NCI-H526 treated with DMSO at 0.1 percent for 48 hours (cell line): ENCODE measurements at regions not wholly inside any gene's neighbourhood (a gene's known extent, or its start where the extent isn't known, plus 50 kb on each side); places are given as distances from the start of the nearest gene placed in this dataset.

Experiments
- DNase-seq: peaks from one replicate; lab custom pipeline; 2025; lab: John Stamatoyannopoulos, UW

DNA sequence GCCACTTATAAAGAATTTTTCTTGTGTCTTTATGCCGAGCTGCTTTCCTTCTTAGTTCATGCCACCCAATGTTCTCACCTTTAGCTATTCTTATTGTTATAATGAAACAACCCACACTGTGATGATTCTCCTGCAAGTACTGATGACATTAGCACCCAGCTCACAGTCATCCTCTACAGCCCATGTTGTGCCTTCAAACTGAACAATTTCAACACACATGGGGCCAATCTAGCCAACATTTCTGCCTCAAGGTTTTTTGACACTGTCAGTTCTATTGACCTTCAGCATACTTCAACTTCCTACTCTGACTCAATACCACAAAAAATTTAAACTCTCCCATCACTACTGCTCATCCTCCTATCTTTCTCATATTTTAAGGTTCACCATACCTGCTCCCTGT lies 752.4 kb downstream of the FGF9 start:
- DNase-seq: no peak

- no peak for DNase-seq
Observed at GRCh38 chr13:22425087-22425486, 754.2 kb downstream of the FGF9 start.

DNA sequence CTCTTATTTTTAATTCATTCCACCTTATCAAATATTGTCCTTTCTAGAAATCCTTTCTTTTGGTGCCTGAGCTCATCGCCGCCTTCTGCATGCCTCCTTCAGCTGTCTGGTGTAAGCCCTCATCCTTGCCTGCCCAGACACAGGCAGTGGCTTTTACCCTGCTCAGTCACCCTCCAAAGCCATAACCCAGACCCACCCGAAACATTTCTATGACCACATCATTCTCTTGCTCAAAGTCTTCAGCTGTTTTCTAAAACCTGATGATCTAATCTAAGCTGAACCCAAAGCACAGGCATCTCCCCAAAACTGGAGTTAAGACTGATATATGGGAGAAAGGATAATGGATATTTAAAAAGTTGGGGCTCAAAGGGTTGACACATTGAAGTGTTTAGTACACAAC lies 753.7 kb upstream of the SGCG start:
- no peak for DNase-seq

DNA sequence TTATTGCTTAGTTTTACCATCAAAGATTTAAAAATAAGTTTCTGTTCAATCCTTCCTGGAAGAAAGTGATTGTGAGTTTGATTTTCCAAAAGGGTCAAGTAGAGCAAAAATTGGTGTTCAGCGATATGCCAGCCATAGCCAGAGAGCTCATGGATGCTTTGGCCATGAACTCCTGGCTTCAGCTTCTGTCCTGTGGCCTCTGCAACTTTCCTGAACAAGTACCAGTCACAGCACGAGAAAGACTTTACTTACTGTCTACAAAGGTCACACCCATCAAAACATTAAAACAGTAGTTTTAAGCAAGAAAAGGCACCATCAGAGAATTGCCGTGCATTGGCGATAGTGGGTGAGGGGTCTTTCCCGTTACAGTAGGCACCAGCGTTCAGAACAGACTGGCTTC lies 753.0 kb upstream of the SGCG start:
- DNase-seq: no peak

GRCh38 chr13:22428188-22428828 lies 752.5 kb upstream of the SGCG start:
- DNase-seq: no peak

GRCh38 chr13:22432690-22433089 lies 748.1 kb upstream of the SGCG start:
- no peak for DNase-seq

GRCh38 chr13:22447132-22447886 lies 733.5 kb upstream of the SGCG start:
- DNase-seq: no peak

DNA sequence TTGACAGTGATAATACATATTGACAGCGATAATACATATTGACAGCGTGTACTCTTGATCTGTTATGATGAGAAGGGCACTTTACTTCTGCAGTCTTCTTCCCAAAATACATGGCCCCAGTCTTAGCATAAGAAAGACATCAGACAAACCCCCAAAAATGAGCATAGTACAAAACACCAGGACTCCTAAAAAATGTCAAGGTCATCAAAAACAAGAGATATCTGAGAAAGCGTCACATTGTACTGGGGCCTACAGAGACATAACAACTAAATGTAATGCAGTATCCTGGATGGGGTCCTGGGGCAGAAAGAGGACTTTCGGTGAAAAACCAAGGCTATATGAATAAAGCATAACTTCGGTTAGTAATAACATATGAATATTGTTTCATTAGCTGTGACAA lies 731.5 kb upstream of the SGCG start:
- no peak for DNase-seq

DNA sequence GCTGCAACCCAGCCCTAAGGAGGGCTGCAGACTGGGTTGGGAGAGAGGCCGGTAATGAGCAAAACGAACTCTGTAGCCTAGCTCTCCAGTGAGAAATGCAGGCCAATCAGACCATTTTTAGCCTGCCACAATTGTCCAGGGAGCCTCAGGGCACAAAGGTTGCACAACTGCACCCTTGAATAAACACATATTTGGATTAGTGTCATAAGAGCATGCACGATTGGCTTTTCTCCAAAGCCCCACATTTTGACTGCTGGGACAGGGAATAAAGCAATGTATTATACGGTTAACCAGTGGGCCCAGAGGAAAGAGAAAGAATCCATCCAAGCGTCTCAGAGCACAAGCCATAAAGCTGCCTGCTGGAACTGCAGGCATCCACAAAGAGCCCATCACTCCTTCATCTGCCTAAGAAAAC lies 729.4 kb upstream of the SGCG start:
- DNase-seq: no peak

- DNase-seq: no peak
Observed at GRCh38 chr13:22454586-22454985, 726.2 kb upstream of the SGCG start.

DNA sequence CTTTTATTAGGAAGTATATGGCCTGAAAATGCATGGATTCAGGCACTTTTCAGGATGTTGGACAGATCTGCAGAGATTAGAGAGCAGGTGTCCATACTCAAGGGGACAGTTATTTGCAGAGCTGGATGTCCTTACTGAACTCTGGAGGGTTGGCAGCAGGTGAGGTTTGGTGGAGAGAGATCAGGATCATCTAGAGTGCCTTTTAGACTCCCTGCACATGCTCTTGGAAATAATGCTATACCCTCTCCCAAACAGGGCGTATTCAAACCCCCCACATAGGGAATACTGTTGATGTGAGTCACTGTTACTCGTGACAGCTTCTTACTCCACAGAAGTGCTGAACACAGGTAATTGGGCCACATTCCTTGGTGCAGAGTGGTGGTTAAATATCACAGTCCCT lies 725.7 kb upstream of the SGCG start:
- DNase-seq: no peak

DNA sequence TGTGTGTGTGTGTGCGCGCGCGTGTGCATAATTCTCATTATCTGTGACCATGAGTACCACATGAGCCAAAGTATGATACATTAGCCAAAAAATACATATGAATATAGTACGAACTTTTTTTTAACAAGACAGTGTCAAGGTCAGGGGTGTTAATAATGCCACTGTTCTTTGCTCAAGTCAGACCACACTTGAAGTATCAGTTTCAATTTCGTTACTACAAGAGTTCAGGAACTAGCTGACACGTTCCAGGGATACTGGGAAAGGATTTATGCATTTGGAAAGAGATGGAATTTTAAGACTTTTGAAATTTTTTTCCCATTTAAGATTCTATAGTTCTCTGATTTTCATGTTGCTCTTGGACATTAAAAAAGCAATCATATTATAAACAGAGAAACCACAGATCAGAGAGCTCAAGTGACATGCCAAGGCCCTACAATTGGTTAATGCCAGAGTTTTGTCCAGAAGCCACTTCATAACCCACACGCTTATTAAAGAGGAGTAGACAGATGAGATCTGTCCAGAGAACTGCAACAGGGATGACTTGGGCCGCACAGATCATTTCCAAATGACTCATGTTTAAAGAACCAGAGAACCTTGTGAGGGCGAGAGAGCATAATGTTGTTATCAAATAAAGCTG lies 718.8 kb upstream of the SGCG start:
- no peak for DNase-seq

- DNase-seq: no peak
Observed at GRCh38 chr13:22463089-22463488, 717.7 kb upstream of the SGCG start.

- DNase-seq: no peak
Observed at GRCh38 chr13:22468045-22468444, 712.7 kb upstream of the SGCG start.

- DNase-seq: no peak
Observed at GRCh38 chr13:22468824-22469223, 712.0 kb upstream of the SGCG start.

DNA sequence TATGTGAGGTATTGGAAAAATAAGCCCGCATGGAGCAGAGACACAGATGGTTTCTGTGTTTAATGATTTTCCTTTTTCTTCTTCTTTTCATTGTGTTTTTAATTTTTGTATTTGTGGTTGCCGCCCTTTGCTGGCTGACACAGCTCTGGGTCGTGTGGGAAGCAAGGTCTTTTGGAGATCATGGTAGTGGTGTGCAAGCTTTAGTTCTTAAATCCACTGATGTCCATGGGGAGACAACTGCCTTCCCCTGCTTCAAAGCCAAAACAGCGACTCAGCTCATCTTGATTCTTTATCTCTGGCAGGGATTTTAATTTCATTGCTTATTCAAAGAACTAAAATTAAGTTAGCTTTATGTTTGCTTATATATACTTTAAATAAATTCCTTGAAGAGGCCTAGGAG lies 711.3 kb upstream of the SGCG start:
- no peak for DNase-seq

DNA sequence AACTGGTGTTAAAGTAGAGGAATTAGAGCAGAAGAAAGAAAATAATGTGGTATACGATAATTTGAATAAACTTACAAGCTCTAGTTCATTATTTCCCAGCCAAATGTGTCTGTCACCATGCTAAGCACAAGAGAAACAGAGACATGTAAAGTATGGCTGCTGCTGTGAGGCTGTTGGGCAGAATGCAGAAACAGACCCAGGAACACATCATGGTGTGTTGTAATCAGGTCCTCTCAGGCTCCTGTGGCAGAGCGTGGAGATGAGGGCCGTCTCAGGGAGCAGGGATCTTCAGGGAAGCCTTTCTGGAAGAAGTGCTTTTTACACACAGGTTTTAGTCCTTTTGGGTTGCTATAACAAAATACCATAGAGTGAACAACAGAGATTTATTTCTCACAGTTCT lies 710.7 kb upstream of the SGCG start:
- no peak for DNase-seq

DNA sequence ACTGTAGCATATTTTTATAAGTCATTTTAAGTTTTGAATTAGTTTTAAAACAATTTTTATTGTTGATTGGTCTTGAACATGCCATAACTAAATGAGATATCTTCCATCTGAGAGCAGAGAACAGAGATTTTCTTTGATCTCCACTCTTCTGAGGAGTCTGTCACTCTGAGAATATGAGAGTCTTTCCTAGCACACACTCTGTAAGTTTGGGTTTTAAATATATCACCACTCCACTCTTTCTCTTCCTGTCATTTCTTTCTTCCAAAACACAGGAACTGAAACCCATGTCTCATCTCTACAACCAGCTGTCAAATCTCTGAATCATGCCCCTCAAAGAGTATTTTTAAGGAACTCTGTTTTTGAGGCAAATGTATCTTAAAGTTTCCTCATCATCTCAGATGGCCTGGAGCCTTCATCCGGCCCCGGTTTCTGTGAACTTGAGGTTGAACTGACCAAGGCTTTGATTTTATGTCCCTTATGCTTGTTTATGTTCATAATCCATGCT lies 698.2 kb upstream of the SGCG start:
- no peak for DNase-seq

DNA sequence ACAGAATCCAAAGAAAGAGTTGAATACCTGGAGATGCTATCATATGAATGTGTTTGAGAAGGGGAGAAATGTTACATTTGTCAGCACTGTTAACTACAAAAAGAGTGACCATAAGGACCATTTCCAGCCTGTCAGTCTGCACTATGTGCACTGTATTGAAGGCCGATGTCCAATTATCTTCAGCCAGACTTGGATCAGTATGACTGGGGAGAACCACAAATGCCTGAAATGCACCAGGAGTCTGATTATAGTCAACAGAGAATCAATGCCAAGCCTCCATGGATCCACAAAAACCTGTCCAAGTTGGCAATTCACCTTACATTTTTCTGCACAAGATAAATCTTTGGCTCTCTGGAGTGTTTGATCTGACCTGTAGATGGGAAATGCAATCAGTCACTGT lies 697.5 kb upstream of the SGCG start:
- no peak for DNase-seq

DNA sequence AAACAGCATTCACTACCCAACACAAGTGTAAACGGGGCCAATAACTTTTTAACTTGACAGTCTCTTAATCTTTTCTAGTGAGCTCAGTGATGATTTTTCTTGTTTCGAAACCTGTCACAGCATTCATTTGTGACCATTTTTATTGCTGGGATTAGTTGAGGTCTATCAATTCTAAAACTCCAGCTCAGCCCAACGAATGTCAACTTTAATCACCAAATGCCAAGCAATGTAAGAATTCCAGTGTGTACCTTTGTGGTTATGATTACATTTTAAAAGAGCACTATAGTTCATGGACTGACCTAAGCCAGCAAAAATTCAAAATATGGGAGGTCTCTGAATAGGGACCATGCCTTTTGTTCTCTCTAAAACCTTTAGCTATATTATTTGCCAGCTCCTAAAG lies 694.3 kb upstream of the SGCG start:
- no peak for DNase-seq

DNA sequence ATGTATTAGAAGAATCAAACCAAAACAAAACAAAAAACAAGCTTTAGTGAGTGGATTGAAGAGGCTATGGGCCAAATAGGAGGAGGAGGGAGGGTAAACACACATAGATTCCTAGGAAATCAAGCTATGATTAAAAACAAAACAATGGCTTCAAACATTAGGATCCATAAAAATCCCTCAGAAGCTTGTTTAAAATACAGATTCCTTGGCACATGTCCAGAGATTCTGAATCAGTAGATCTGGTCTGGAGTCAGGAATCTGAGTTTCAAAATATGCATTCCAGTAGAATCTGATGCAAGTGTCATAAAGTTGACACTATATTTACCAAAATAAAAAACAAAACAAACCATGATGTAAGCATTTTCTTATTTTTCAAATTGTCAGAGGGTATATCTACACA lies 692.8 kb upstream of the SGCG start:
- DNase-seq: no peak

DNA sequence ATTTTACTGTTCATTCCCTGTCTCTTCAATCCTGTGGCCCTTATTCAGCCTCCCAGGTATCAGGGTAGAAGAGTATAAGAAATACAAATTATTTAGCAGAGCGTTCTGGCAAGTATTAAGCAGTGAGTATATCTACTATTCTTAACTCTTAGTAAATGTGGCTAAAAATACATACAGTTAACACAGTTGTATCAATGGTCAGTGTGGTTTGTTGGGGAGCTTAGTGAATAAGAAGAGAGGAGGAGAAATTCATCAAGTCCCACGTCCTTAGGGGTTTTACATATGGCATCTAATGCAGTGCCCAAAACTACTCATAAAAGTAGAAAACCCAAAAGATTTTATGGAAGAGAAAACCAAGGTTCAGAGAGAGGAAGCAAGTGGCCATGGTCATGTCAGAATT lies 691.0 kb upstream of the SGCG start:
- DNase-seq: no peak

GRCh38 chr13:22495819-22496218 lies 685.0 kb upstream of the SGCG start:
- DNase-seq: no peak
